ENCODE measurements at regions not wholly inside any gene's neighbourhood (a gene's known extent, or its start where the extent isn't known, plus 50 kb on each side); places are given as distances from the start of the nearest gene placed in this dataset.

- no peak overlapping the region for H3K4me3 ChIP-seq (ENCODE audit: low read length in 2 of 2)
- H4K8ac ChIP-seq (ENCODE audit: low read depth, low read length) = no peak overlapping the region
- no peak overlapping the region for H3K23ac ChIP-seq (ENCODE audit: low read depth, low read length, poor library complexity)
- no peak for DNase-seq (ENCODE audit: low spot score)
- no peaks in the 10 kb centered on the region for H3K27me3 ChIP-seq (ENCODE audit: control insufficient read depth in 3 of 3, insufficient read depth in 3 of 3, low read depth in 1 of 3, low read length in 3 of 3)
- H4K91ac ChIP-seq (ENCODE audit: low read depth, low read length, poor library complexity) = no peak overlapping the region
- H3K18ac ChIP-seq (ENCODE audit: low read length) = no peak overlapping the region
- H2AK5ac ChIP-seq (ENCODE audit: low read depth, low read length) = no peak overlapping the region
- WGBS, 2 donors (ENCODE audit: extremely low coverage in 2 of 2, insufficient read length in 2 of 2, insufficient replicate concordance in 1 of 2) = no CpG with 5 or more reads among the region's 5 CpGs
- H3K9ac ChIP-seq (ENCODE audit: low read depth, low read length, poor library complexity) = no peak overlapping the region
- H3K79me1 ChIP-seq (ENCODE audit: low read depth, low read length) = no peaks in the 10 kb centered on the region
- no peak overlapping the region for H3K14ac ChIP-seq (ENCODE audit: low read length)
- no peak overlapping the region for H2BK12ac ChIP-seq (ENCODE audit: low read length)
- H3K9me3 ChIP-seq (replicated peaks in 1 of 2; ENCODE audit: control insufficient read depth in 2 of 2, insufficient read depth in 1 of 2, low read depth in 1 of 2, low read length in 2 of 2) = no peaks in the 10 kb centered on the region
- H2BK120ac ChIP-seq (ENCODE audit: low read depth, low read length) = no peak overlapping the region
- H3K27ac ChIP-seq (replicated peaks; ENCODE audit: low read length) = no peak overlapping the region
- H2AFZ ChIP-seq (ENCODE audit: low read length) = no peak overlapping the region
- H2BK5ac ChIP-seq (ENCODE audit: low read length) = no peak overlapping the region
- no peaks in the 10 kb centered on the region for H3K4me1 ChIP-seq (ENCODE audit: control insufficient read depth in 2 of 2, insufficient read depth in 1 of 2, low read depth in 1 of 2, low read length in 2 of 2)
- H3K4me2 ChIP-seq (ENCODE audit: insufficient read depth, low read length, poor library complexity, severe bottlenecking) = no peak overlapping the region
- no peak overlapping the region for H2BK15ac ChIP-seq (ENCODE audit: low read length)
- no peak overlapping the region for H3K4ac ChIP-seq (ENCODE audit: low read length)
- H3K36me3 ChIP-seq (replicated peaks in 1 of 2; ENCODE audit: control insufficient read depth in 2 of 2, insufficient read depth in 2 of 2, low read length in 2 of 2) = no peaks in the 10 kb centered on the region
These were observed 752.6 kb downstream of the MAFB start for GRCh38 chr20:39936401-39936800.

DNA sequence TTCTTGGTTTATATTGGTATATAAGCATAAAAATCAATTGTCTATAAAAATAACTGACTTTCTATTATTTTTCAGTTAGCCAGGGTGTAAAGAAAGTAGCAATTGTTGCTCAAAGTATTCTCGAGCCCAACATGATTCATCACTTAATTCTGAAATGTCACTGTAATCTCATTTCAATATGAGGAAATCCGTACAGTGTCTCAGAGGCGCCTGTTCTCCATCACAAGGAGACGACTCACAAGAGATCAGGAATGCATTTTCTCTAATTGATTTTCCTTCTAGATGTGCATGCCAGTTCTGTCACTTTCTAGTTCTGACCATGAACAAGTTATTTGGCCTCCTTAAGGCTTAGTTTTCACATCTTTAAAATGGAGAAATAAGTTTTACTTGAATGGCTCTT lies 753.1 kb downstream of the MAFB start:
- Histone ChIP-seq H2AK5ac (ENCODE audit: low read depth, low read length) (no peak overlapping the region), H2AFZ (ENCODE audit: low read length) (no peak overlapping the region), H3K4me1 (ENCODE audit: control insufficient read depth in 2 of 2, insufficient read depth in 1 of 2, low read depth in 1 of 2, low read length in 2 of 2) (no peaks in the 10 kb centered on the region), H4K8ac (ENCODE audit: low read depth, low read length) (no peak overlapping the region), H3K9ac (ENCODE audit: low read depth, low read length, poor library complexity) (no peak overlapping the region), H2BK120ac (ENCODE audit: low read depth, low read length) (no peak overlapping the region), H3K36me3 (replicated peaks in 1 of 2; ENCODE audit: control insufficient read depth in 2 of 2, insufficient read depth in 2 of 2, low read length in 2 of 2) (no peaks in the 10 kb centered on the region), H3K23ac (ENCODE audit: low read depth, low read length, poor library complexity) (no peak overlapping the region), H3K79me1 (ENCODE audit: low read depth, low read length) (no peaks in the 10 kb centered on the region), H3K4me2 (ENCODE audit: insufficient read depth, low read length, poor library complexity, severe bottlenecking) (no peak overlapping the region), H2BK12ac (ENCODE audit: low read length) (no peak overlapping the region), H2BK15ac (ENCODE audit: low read length) (no peak overlapping the region), H3K4me3 (ENCODE audit: low read length in 2 of 2) (no peak overlapping the region), H2BK5ac (ENCODE audit: low read length) (no peak overlapping the region), H3K27me3 (ENCODE audit: control insufficient read depth in 3 of 3, insufficient read depth in 3 of 3, low read depth in 1 of 3, low read length in 3 of 3) (no peaks in the 10 kb centered on the region), H3K9me3 (replicated peaks in 1 of 2; ENCODE audit: control insufficient read depth in 2 of 2, insufficient read depth in 1 of 2, low read depth in 1 of 2, low read length in 2 of 2) (no peaks in the 10 kb centered on the region), H4K91ac (ENCODE audit: low read depth, low read length, poor library complexity) (no peak overlapping the region), H3K14ac (ENCODE audit: low read length) (no peak overlapping the region), H3K18ac (ENCODE audit: low read length) (no peak overlapping the region), H3K4ac (ENCODE audit: low read length) (no peak overlapping the region), H3K27ac (replicated peaks; ENCODE audit: low read length) (no peak overlapping the region)
- WGBS, 2 donors (ENCODE audit: extremely low coverage in 2 of 2, insufficient read length in 2 of 2, insufficient replicate concordance in 1 of 2) = no CpG with 5 or more reads among the region's 4 CpGs
- DNase-seq (ENCODE audit: low spot score) = no peak

GRCh38 chr20:39916236-39916765 lies 772.7 kb downstream of the MAFB start:
- no peaks in the 10 kb centered on the region for H3K36me3 ChIP-seq (replicated peaks in 1 of 2; ENCODE audit: control insufficient read depth in 2 of 2, insufficient read depth in 2 of 2, low read length in 2 of 2)
- H2BK5ac ChIP-seq (ENCODE audit: low read length) = no peak overlapping the region
- H3K9me3 ChIP-seq (replicated peaks in 1 of 2; ENCODE audit: control insufficient read depth in 2 of 2, insufficient read depth in 1 of 2, low read depth in 1 of 2, low read length in 2 of 2) = no peaks in the 10 kb centered on the region
- no peaks in the 10 kb centered on the region for H3K4me1 ChIP-seq (ENCODE audit: control insufficient read depth in 2 of 2, insufficient read depth in 1 of 2, low read depth in 1 of 2, low read length in 2 of 2)
- no peak overlapping the region for H4K91ac ChIP-seq (ENCODE audit: low read depth, low read length, poor library complexity)
- no peaks in the 10 kb centered on the region for H3K27me3 ChIP-seq (ENCODE audit: control insufficient read depth in 3 of 3, insufficient read depth in 3 of 3, low read depth in 1 of 3, low read length in 3 of 3)
- no peak overlapping the region for H2BK12ac ChIP-seq (ENCODE audit: low read length)
- no peak overlapping the region for H2BK15ac ChIP-seq (ENCODE audit: low read length)
- no peak overlapping the region for H3K27ac ChIP-seq (replicated peaks; ENCODE audit: low read length)
- H2AFZ ChIP-seq (ENCODE audit: low read length) = no peak overlapping the region
- no peak overlapping the region for H3K4ac ChIP-seq (ENCODE audit: low read length)
- no peak overlapping the region for H2BK120ac ChIP-seq (ENCODE audit: low read depth, low read length)
- H3K14ac ChIP-seq (ENCODE audit: low read length) = no peak overlapping the region
- H3K4me2 ChIP-seq (ENCODE audit: insufficient read depth, low read length, poor library complexity, severe bottlenecking) = no peak overlapping the region
- no peak overlapping the region for H4K8ac ChIP-seq (ENCODE audit: low read depth, low read length)
- no CpG with 5 or more reads among the region's 2 CpGs for WGBS, 2 donors (ENCODE audit: extremely low coverage in 2 of 2, insufficient read length in 2 of 2, insufficient replicate concordance in 1 of 2)
- no peak overlapping the region for H2AK5ac ChIP-seq (ENCODE audit: low read depth, low read length)
- no peak overlapping the region for H3K9ac ChIP-seq (ENCODE audit: low read depth, low read length, poor library complexity)
- H3K18ac ChIP-seq (ENCODE audit: low read length) = no peak overlapping the region
- DNase-seq (ENCODE audit: low spot score) = no peak
- H3K23ac ChIP-seq (ENCODE audit: low read depth, low read length, poor library complexity) = no peak overlapping the region
- H3K4me3 ChIP-seq (ENCODE audit: low read length in 2 of 2) = no peak overlapping the region
- no peaks in the 10 kb centered on the region for H3K79me1 ChIP-seq (ENCODE audit: low read depth, low read length)

DNA sequence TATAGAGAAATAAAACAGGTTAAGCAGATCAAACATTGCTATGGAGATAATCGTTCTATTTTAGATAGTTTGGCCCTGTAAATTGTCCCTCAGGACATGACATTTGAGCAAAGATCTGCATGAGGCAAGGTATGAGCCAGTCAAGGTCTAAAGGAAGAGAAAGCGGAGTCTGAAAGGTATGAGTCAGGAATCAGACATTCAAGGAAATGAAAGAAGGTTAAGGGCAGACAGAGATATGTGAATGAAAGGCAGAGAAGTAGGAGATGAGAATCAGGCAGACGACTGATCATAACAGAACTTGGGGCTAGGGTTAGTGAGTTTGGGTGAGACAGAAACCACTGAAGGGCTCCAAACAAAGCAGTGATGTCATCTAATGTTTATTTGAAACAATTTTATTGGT lies 775.8 kb downstream of the MAFB start:
- WGBS, 2 donors (ENCODE audit: extremely low coverage in 2 of 2, insufficient read length in 2 of 2, insufficient replicate concordance in 1 of 2) = no CpG with 5 or more reads among the region's 3 CpGs

More for the DNA sequence above, 775.8 kb downstream of the MAFB start:
- Histone ChIP-seq H2AK5ac (ENCODE audit: low read depth, low read length) (no peak overlapping the region), H4K91ac (ENCODE audit: low read depth, low read length, poor library complexity) (no peak overlapping the region), H2BK5ac (ENCODE audit: low read length) (no peak overlapping the region), H2BK12ac (ENCODE audit: low read length) (no peak overlapping the region), H3K4ac (ENCODE audit: low read length) (no peak overlapping the region), H3K27ac (replicated peaks; ENCODE audit: low read length) (no peak overlapping the region), H3K9ac (ENCODE audit: low read depth, low read length, poor library complexity) (no peak overlapping the region), H3K23ac (ENCODE audit: low read depth, low read length, poor library complexity) (no peak overlapping the region), H3K4me3 (ENCODE audit: low read length in 2 of 2) (no peak overlapping the region), H3K36me3 (replicated peaks in 1 of 2; ENCODE audit: control insufficient read depth in 2 of 2, insufficient read depth in 2 of 2, low read length in 2 of 2) (no peaks in the 10 kb centered on the region), H2AFZ (ENCODE audit: low read length) (no peak overlapping the region), H3K18ac (ENCODE audit: low read length) (no peak overlapping the region), H2BK120ac (ENCODE audit: low read depth, low read length) (no peak overlapping the region), H4K8ac (ENCODE audit: low read depth, low read length) (no peak overlapping the region), H2BK15ac (ENCODE audit: low read length) (no peak overlapping the region), H3K14ac (ENCODE audit: low read length) (no peak overlapping the region), H3K79me1 (ENCODE audit: low read depth, low read length) (no peaks in the 10 kb centered on the region), H3K9me3 (replicated peaks in 1 of 2; ENCODE audit: control insufficient read depth in 2 of 2, insufficient read depth in 1 of 2, low read depth in 1 of 2, low read length in 2 of 2) (no peaks in the 10 kb centered on the region), H3K27me3 (ENCODE audit: control insufficient read depth in 3 of 3, insufficient read depth in 3 of 3, low read depth in 1 of 3, low read length in 3 of 3) (no peaks in the 10 kb centered on the region), H3K4me1 (ENCODE audit: control insufficient read depth in 2 of 2, insufficient read depth in 1 of 2, low read depth in 1 of 2, low read length in 2 of 2) (no peaks in the 10 kb centered on the region), H3K4me2 (ENCODE audit: insufficient read depth, low read length, poor library complexity, severe bottlenecking) (no peak overlapping the region)
- no peak for DNase-seq (ENCODE audit: low spot score)

All from neuronal stem cell (in vitro differentiated cells).